Germinal center (tissue), 1 donor: ENCODE measurements at regions not wholly inside any gene's neighbourhood (a gene's known extent, or its start where the extent isn't known, plus 50 kb on each side); places are given as distances from the start of the nearest gene placed in this dataset.

Experiments
- DNase-seq: peaks from one replicate; pipeline ENCODE4 v3.0.0; 2012; ENCODE audit warnings: mixed read lengths, low spot score

- no peak for DNase-seq
Measured at GRCh38 chr6:95501032-95501904, 76.1 kb upstream of the MANEA start.

- no peak for DNase-seq
Measured at GRCh38 chr6:95503568-95503967, 73.8 kb upstream of the MANEA start.

GRCh38 chr6:95511404-95511803 lies 65.9 kb upstream of the MANEA start:
- no peak for DNase-seq

GRCh38 chr6:95515975-95516374 lies 61.4 kb upstream of the MANEA start:
- DNase-seq: no peak

GRCh38 chr6:95517004-95517403 lies 60.3 kb upstream of the MANEA start:
- DNase-seq: no peak

GRCh38 chr6:95517568-95517967 lies 59.8 kb upstream of the MANEA start:
- DNase-seq: no peak

- DNase-seq: no peak
Measured at GRCh38 chr6:95518630-95519227, 58.6 kb upstream of the MANEA start.

GRCh38 chr6:95519228-95520037 lies 57.9 kb upstream of the MANEA start:
- DNase-seq: no peak

- no peak for DNase-seq
Measured at GRCh38 chr6:95521181-95521580, 56.2 kb upstream of the MANEA start.
